HG02623 (cell line): ENCODE measurements at regions not wholly inside any gene's neighbourhood (a gene's known extent, or its start where the extent isn't known, plus 50 kb on each side); places are given as distances from the start of the nearest gene placed in this dataset.

Experiments
- ATAC-seq: cut with Tn5 transposase; IDR thresholded peaks from one replicate; pipeline ENCODE4 v1.9.1; 2021; ENCODE audit warnings: moderate library complexity; ENCODE audit not compliant: unreplicated experiment

- no peak for ATAC-seq
Observed at GRCh38 chr22:22392131-22392530, 116.4 kb downstream of the ZNF280B start.

DNA sequence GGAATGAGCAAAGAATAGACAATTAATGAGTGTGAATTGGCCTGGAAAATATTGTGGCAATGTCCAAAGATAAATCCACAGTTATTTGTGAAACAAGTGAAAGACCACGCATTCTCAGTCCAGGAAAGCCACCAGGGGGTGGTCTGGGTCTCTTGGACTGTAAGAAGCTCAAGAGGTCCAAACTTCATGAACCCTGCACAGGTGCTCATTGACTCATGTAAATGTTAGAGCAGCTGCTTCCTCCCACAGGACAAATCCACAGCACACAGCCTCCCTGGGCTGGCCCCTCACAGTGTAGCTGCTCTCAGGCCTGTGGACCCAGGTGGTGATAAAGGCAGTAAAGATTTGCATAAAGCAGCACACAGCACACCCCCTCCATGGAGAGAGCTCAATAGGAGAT is 114.0 kb downstream of the ZNF280B start:
- ATAC-seq: no peak

- ATAC-seq: no peak
Observed at GRCh38 chr22:22395245-22395644, 113.3 kb downstream of the ZNF280B start.

DNA sequence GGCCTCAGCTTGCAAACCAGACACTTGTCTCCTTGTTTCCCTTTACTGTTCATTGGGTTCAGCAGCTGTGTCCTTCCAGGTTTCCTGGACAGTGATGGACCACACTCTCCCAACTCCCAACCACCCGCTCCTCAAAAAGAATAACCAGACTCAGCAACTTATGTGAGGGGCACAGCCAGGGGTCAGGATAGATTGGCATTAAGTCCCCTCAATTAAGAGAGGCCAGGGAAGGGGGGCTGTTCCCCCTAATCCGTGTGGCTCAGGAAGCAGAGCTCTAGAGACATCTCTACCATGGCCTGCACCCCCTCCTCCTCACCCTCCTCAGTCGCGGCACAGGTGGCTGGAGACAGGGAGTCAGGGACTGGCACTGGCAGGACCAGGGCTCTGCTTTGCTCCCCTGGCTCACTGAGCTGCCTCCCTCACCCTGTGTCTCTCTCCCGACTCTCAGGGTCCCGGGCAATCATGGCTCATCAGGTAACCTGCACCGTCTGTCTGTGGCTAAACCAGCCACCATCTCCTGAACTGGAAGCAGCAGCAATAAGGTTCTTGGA is 111.7 kb downstream of the ZNF280B start:
- no peak for ATAC-seq

- no peak for ATAC-seq
Observed at GRCh38 chr22:22397292-22397870, 111.2 kb downstream of the ZNF280B start.

DNA sequence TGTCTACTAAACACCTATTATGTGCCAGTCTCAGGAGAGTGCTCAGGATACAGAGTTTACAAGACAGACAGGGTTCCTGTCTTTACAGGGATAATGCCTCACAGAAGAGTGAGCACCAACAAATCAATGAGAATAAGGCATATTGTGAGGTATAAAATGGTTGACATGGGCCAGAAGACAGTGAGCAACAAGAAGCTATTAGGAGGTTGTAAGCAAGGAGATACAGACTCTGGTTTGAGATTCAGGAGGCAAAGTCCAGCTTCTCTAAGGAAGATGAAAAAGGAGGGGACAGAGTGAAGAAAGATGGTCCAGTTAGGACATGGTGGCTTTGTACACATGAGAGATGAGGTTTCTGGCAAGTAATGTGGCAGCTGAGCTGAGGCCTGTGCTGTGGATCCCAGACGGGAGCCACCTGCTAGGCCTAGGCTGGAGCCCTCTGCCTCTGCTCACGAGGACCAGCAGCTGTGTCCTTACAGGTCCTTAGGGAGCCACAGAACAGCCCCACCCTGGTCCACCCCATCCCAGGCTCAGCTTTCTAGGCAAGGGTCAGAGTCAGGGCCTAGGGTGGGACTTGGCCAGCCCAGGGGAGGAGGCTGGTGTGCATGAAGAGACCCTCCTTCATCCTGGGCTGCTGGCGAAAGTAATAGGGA is 110.5 kb downstream of the ZNF280B start:
- no peak for ATAC-seq

GRCh38 chr22:22398530-22399327 is 109.8 kb downstream of the ZNF280B start:
- ATAC-seq: no peak

- ATAC-seq: no peak
Observed at GRCh38 chr22:22400099-22400498, 108.4 kb downstream of the ZNF280B start.

DNA sequence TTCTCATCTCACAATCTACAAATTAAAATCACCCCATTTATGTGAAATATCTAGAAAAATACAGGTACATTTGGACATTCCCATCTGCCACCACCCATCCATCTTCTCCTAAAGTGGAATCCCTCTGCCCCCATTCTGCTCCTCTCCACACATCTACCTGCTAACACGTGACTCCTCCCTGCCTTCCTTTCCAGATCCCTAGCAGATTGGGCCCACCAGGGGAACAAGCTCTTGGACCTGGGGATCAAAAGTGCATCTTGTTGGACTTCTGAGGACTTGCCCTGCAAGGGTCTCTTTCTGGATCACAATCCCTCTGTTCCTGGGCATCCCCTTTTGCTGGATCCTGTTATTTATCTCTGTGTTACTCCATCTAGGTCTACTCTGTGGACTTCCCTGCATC is 107.6 kb downstream of the ZNF280B start:
- no peak for ATAC-seq

DNA sequence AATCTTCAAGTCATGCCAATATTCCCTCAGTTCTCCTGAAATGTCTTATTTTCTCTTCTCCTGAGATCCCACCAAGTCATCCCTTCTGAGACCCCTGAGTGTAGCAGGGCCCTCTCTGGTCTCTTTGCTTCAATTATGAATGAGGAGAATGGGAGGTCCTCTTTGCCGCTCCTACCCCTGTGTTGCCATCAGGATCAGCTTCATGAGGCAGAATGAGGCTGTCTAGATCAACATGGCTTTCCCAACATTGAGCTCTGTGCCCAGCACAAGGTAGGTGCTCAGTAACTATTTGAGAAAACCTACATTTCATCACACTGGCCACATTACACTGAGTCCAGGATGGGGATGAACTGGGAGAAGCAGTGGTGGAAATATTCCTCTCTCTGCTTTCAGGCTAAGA is 107.2 kb downstream of the ZNF280B start:
- no peak for ATAC-seq

GRCh38 chr22:22403306-22403705 is 105.2 kb downstream of the ZNF280B start:
- ATAC-seq: no peak

- no peak for ATAC-seq
Observed at GRCh38 chr22:22403771-22404170, 104.8 kb downstream of the ZNF280B start.

DNA sequence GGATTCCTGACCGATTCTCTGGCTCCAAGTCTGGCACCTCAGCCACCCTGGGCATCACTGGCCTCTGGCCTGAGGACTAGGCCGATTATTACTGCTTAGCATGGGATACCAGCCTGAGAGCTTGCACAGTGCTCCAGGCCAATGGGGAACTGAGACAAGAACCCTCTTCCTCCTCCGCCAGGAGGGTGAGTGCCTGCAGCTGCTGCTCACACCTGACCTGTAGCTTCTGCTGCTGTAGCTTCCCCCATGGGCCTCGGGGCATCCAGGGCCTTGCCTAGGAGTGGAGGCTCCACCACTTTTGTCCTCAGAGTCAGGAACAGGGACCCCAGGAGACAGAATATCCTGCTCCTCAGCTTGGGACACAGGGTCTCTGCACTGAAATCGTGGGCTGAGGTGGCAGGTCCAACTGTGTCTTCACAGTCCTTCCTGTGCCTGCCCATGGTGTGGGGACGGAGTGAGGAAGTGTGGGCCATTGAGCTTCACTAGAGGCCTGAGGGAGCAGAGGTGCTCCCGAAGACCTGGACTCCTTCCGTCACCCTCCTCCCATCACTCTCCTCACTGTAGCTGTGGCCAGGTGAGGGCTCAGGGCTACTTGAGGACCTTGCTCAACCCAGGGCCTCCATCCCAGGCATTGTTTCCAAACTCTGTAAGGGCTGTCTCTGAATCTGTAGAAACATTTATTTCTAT is 103.8 kb downstream of the ZNF280B start:
- no peak for ATAC-seq

DNA sequence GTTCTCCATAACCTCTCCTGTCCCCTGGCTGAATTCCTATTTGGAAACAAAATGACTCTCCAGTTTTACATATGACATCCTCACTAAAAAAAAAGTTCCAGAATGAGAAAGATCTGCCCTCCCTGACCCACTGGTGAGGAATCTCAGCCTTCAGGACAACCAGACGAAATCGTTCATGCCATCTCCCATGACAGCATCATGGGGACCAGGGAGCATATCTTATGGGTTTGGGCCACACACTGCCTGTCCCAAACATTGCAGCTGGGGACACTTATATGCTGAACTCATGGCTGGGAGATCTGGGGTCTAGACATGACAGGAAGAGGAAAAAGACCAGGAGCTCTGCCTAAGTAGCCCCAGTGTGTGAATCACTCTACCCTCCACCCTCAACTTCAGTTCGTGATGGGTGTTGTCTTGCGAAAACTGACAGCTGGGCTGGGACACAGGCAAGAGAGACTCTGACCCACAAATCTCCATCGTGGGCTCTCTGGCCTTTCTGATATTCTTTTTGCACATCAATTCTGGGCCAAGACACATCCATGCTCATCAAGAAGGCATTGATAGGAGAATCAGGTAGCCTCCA is 102.0 kb downstream of the ZNF280B start:
- ATAC-seq: no peak

DNA sequence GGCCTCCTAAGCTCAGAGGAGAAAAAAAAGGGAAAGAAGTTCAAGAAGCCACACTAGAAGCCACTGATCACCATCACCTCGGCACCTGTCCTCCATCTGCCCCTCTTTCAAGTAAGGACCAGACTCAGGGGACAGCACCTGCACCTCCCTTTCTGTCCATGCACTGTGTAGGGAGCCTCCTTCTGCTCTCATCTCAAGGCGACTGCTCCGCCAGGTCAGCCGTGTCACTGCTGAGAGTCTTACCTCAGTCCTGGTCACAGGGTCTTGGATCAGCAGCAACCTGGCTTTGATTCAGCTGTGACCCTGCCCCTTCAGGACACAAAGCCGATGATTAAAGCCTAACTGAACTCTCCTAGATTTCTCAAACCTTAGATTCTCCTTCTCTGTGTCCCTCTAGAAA is 101.5 kb downstream of the ZNF280B start:
- ATAC-seq: no peak

GRCh38 chr22:22408269-22408668 is 100.3 kb downstream of the ZNF280B start:
- ATAC-seq: no peak

- ATAC-seq: no peak
Observed at GRCh38 chr22:22408731-22409696, 99.5 kb downstream of the ZNF280B start.

DNA sequence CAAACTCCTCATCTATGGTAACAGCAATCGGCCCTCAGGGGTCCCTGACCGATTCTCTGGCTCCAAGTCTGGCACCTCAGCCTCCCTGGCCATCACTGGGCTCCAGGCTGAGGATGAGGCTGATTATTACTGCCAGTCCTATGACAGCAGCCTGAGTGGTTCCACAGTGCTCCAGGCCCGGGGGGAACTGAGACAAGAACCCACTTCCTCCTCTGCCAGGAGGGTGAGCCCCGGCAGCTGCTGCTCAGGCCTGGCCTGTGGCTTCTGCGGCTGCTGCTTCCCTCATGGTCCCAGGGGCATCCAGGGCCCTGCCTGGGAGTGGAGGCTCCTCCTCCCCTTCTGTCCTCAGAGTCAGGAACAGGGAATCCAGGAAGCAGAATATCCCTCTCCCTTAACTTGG is 98.4 kb downstream of the ZNF280B start:
- no peak for ATAC-seq

GRCh38 chr22:22410677-22411076 is 97.9 kb downstream of the ZNF280B start:
- ATAC-seq: no peak

DNA sequence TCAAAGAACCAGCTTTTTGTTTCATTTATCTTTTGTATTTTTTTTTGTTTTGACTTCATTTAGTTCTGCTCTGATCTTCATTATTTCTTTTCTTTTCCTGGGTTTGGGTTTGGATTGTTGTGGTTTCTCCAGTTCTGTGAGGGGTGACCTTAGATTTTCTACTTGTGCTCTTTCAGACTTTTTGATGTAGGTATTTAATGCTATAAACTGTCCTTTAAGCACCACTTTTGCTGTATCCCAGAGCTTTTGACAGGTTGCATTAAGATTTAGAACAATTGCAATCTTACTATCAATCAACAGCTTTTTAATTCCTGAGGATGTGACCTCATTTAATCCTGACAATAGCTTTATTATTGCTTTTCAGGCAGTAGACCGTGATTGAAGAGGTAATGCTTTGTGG is 94.3 kb downstream of the ZNF280B start:
- ATAC-seq: no peak
